ENCODE measurements at regions not wholly inside any gene's neighbourhood (a gene's known extent, or its start where the extent isn't known, plus 50 kb on each side); places are given as distances from the start of the nearest gene placed in this dataset.

DNA sequence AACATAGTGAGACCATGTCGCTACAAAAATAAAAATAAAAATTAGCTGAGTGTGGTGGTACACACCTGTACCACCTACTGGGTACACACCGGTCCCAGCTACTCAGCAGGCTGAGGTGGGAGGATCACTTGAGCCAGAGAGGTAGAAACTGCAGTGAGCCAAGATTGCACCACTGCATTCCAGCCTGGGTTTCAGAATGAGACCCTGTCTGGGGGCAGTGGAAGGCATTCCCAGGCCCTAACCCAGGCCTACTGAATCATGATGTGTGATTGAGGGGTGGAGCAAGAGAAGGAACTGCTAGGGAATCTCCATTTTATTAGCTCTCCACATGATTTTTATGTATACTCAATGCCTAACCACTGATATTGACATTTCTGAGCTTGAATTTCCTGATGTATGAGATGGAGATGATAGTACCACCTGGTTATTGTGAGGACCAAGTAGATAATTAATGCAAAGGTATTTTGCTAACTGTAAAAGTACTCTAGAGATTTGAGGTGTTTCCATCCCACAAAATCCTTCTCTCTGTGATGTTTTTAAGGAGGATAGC is 169.5 kb upstream of the UMPS start (continued):
- TF ChIP-seq, protein P1, sequence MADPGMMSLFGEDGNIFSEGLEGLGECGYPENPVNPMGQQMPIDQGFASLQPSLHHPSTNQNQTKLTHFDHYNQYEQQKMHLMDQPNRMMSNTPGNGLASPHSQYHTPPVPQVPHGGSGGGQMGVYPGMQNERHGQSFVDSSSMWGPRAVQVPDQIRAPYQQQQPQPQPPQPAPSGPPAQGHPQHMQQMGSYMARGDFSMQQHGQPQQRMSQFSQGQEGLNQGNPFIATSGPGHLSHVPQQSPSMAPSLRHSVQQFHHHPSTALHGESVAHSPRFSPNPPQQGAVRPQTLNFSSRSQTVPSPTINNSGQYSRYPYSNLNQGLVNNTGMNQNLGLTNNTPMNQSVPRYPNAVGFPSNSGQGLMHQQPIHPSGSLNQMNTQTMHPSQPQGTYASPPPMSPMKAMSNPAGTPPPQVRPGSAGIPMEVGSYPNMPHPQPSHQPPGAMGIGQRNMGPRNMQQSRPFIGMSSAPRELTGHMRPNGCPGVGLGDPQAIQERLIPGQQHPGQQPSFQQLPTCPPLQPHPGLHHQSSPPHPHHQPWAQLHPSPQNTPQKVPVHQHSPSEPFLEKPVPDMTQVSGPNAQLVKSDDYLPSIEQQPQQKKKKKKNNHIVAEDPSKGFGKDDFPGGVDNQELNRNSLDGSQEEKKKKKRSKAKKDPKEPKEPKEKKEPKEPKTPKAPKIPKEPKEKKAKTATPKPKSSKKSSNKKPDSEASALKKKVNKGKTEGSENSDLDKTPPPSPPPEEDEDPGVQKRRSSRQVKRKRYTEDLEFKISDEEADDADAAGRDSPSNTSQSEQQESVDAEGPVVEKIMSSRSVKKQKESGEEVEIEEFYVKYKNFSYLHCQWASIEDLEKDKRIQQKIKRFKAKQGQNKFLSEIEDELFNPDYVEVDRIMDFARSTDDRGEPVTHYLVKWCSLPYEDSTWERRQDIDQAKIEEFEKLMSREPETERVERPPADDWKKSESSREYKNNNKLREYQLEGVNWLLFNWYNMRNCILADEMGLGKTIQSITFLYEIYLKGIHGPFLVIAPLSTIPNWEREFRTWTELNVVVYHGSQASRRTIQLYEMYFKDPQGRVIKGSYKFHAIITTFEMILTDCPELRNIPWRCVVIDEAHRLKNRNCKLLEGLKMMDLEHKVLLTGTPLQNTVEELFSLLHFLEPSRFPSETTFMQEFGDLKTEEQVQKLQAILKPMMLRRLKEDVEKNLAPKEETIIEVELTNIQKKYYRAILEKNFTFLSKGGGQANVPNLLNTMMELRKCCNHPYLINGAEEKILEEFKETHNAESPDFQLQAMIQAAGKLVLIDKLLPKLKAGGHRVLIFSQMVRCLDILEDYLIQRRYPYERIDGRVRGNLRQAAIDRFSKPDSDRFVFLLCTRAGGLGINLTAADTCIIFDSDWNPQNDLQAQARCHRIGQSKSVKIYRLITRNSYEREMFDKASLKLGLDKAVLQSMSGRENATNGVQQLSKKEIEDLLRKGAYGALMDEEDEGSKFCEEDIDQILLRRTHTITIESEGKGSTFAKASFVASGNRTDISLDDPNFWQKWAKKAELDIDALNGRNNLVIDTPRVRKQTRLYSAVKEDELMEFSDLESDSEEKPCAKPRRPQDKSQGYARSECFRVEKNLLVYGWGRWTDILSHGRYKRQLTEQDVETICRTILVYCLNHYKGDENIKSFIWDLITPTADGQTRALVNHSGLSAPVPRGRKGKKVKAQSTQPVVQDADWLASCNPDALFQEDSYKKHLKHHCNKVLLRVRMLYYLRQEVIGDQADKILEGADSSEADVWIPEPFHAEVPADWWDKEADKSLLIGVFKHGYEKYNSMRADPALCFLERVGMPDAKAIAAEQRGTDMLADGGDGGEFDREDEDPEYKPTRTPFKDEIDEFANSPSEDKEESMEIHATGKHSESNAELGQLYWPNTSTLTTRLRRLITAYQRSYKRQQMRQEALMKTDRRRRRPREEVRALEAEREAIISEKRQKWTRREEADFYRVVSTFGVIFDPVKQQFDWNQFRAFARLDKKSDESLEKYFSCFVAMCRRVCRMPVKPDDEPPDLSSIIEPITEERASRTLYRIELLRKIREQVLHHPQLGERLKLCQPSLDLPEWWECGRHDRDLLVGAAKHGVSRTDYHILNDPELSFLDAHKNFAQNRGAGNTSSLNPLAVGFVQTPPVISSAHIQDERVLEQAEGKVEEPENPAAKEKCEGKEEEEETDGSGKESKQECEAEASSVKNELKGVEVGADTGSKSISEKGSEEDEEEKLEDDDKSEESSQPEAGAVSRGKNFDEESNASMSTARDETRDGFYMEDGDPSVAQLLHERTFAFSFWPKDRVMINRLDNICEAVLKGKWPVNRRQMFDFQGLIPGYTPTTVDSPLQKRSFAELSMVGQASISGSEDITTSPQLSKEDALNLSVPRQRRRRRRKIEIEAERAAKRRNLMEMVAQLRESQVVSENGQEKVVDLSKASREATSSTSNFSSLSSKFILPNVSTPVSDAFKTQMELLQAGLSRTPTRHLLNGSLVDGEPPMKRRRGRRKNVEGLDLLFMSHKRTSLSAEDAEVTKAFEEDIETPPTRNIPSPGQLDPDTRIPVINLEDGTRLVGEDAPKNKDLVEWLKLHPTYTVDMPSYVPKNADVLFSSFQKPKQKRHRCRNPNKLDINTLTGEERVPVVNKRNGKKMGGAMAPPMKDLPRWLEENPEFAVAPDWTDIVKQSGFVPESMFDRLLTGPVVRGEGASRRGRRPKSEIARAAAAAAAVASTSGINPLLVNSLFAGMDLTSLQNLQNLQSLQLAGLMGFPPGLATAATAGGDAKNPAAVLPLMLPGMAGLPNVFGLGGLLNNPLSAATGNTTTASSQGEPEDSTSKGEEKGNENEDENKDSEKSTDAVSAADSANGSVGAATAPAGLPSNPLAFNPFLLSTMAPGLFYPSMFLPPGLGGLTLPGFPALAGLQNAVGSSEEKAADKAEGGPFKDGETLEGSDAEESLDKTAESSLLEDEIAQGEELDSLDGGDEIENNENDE (IDR thresholded peaks at IDR 0.05; ENCODE audit: insufficient replicate concordance, low read length), result no peak
- TF ChIP-seq KDM1A (IDR thresholded peaks at IDR 0.05; ENCODE audit: borderline replicate concordance, low read length), result no peak
- TF ChIP-seq RBBP5 (IDR thresholded peaks at IDR 0.05; ENCODE audit: borderline replicate concordance, low read depth, low read length), result no peak
- TF ChIP-seq SP2 (IDR thresholded peaks at IDR 0.05; ENCODE audit: low read length), result no peak
- TF ChIP-seq RAD21 (IDR thresholded peaks at IDR 0.05 in 1 of 2, conservative IDR thresholded peaks at IDR 0.05 in 1 of 2; ENCODE audit: low read depth in 2 of 2, low read length in 2 of 2), result no peak
- no peak for TF ChIP-seq POU5F1 (IDR thresholded peaks at IDR 0.05; ENCODE audit: low read depth, low read length)
- TF ChIP-seq ZNF274 (IDR thresholded peaks at IDR 0.05; ENCODE audit: borderline replicate concordance, extremely low read depth, low read length), result no peak
- no peak for TF ChIP-seq RFX5 (IDR thresholded peaks at IDR 0.05; ENCODE audit: borderline replicate concordance, low read depth, low read length)
- TF ChIP-seq TAF1 (IDR thresholded peaks at IDR 0.05; ENCODE audit: low read depth, low read length), result no peak
- no peak for TF ChIP-seq RNF2 (IDR thresholded peaks at IDR 0.05; ENCODE audit: borderline replicate concordance, low read depth, low read length, missing control alignments, poor library complexity, severe bottlenecking)
- no peak for TF ChIP-seq SRF (IDR thresholded peaks at IDR 0.05; ENCODE audit: low read depth, low read length)
